ENCODE measurements at regions not wholly inside any gene's neighbourhood (a gene's known extent, or its start where the extent isn't known, plus 50 kb on each side); places are given as distances from the start of the nearest gene placed in this dataset.
A peak's percentile ranks its signal among the peaks of the same experiment; 100 is the strongest.

DNA sequence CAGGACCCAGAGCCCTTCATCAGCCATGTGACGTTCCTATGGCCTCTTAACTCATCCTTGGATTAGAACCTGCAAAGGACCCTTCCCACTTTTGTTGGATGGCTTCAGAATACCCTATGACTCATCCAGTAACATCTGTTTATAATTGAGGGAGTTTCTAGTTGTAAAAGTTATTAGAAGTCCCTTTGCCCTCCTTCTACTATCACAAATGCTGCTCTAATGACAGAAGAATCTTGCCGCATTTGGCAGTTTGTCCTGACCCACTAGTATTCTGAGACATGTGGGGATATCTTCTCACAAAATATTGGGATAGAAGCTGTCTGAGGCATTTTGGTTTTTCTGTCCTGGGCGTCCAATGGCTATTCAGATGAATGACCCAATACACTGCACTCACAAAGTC, 251.8 kb upstream of the TMEM72 start:
- Histone ChIP-seq H3K4me1 (replicated peaks in 1 of 2) (no peaks in the 10 kb centered on the region), H3K27ac (no peak overlapping the region), H3K4me3 (no peak overlapping the region)
- in situ Hi-C loops (cut with MboI; ENCODE audit: low pct_unique_long_range_greater_than_20kb in 2 of 9, low sequenced_read_pairs in 9 of 9, unreplicated experiment in 9 of 9) = no loop called here
- WGBS, 10 experiments = 0 to 100% (median 76%) methylated on average over 1 to 3 of the region's 3 CpGs; no CpG with 5 or more reads in 2 of the 10 experiments
- ATAC-seq (replicated peaks in 6 of 8) = no peak

DNA sequence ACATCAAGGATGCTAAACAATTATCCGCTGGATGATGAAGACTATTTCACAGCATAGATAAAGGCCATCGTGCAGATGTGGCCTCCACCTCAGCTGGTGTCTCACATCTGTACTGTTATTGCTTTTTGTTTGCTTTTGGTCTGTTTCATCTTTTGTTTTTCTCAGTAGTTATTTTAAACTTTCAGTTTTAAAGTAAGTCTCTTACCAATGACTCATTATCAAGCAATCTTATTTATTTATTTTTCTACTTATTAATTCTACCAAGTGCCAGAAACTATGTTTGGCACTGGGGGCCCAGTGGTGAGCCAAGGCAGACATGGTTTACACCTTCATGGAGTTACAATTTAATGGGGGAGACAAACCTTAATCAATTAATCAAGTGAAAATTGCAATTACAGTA, 250.9 kb upstream of the TMEM72 start:
- 0 to 100% (median 75%) methylated on average over 1 to 2 of the region's 2 CpGs; no CpG with 5 or more reads in 3 of the 10 experiments for WGBS, 10 experiments
- in situ Hi-C loops (cut with MboI; ENCODE audit: low pct_unique_long_range_greater_than_20kb in 2 of 9, low sequenced_read_pairs in 9 of 9, unreplicated experiment in 9 of 9) = no loop called here

DNA sequence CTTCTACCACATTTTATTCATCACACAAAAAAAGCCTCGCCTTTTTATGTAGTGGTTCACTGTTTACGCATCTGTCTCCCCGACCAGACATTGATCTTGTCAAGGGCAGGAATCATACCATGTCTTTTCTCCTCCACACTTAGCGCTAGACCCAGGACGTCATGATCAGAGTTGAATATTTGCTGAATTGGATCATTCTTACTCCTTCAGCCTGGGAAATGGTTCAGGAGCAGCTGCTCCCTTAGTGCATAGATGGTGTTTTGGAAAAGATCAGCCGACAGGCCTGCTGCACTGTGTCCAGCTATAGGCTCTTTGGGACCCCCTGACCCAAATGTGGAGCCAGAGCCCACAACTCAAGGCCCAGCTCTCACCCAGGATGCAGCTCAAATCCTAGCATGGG, 249.1 kb upstream of the TMEM72 start:
- 67 to 100% (median 89%) methylated on average over 2 to 5 of the region's 6 CpGs; no CpG with 5 or more reads in 1 of the 10 experiments for WGBS, 10 experiments

More for the DNA sequence above, 250.9 kb upstream of the TMEM72 start:
- Histone ChIP-seq H3K4me3 (no peak overlapping the region), H3K27ac (no peak overlapping the region), H3K4me1 (replicated peaks in 1 of 2) (no peaks in the 10 kb centered on the region)
- no peak for ATAC-seq (replicated peaks in 6 of 8)

DNA sequence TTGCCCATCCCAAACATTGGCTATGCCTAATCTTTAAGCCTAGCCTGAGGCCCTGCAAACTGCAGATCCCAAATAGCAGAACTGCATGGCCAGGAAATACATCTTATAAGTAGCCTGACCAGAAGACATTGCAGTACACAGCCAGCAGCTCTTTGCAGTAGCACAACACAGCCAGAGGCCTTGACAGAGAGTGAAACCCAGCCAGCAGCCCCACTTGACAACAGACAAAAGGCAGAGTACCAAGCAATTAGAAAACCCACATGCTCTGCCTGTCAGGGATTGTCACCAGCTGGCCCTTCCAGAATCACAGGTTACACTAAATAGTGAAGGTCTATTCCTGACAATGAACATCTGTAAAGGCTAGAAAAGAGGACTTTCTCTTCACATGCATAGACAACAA, 242.8 kb upstream of the TMEM72 start:
- Histone ChIP-seq H3K4me1 (replicated peaks in 1 of 2) (no peaks in the 10 kb centered on the region), H3K27ac (no peak overlapping the region), H3K4me3 (no peak overlapping the region)
- no peak for ATAC-seq (replicated peaks in 6 of 8)
- in situ Hi-C loops (cut with MboI; ENCODE audit: low pct_unique_long_range_greater_than_20kb in 2 of 9, low sequenced_read_pairs in 9 of 9, unreplicated experiment in 9 of 9) = no loop called here

More for the DNA sequence above, 249.1 kb upstream of the TMEM72 start:
- ATAC-seq (replicated peaks in 6 of 8) = no peak
- Histone ChIP-seq H3K27ac (no peak overlapping the region), H3K4me3 (no peak overlapping the region), H3K4me1 (replicated peaks in 1 of 2) (no peaks in the 10 kb centered on the region)
- in situ Hi-C loops (cut with MboI; ENCODE audit: low pct_unique_long_range_greater_than_20kb in 2 of 9, low sequenced_read_pairs in 9 of 9, unreplicated experiment in 9 of 9) = no loop called here

DNA sequence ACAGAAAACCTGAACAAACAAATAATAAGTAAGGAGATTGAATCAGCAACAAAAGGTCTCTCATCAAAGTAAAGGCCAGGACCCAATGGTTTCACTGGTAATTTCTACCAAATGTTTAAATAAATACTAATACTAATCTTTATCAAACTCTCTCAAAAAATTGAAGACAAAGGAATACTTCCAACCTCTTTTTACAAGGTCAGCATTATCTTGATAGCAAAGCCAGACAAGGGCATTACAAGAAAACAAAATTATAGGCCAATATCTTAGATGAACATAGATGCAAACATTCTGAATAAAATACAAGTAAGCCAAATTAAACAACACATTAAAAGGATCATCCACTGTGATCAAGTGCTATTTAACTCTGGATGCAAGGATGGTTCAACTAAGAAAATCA, 239.8 kb upstream of the TMEM72 start:
- Histone ChIP-seq H3K4me3 (no peak overlapping the region), H3K27ac (no peak overlapping the region), H3K4me1 (replicated peaks in 1 of 2) (no peaks in the 10 kb centered on the region)
- no peak for ATAC-seq (replicated peaks in 6 of 8)
- in situ Hi-C loops (cut with MboI; ENCODE audit: low pct_unique_long_range_greater_than_20kb in 2 of 9, low sequenced_read_pairs in 9 of 9, unreplicated experiment in 9 of 9) = no loop called here

DNA sequence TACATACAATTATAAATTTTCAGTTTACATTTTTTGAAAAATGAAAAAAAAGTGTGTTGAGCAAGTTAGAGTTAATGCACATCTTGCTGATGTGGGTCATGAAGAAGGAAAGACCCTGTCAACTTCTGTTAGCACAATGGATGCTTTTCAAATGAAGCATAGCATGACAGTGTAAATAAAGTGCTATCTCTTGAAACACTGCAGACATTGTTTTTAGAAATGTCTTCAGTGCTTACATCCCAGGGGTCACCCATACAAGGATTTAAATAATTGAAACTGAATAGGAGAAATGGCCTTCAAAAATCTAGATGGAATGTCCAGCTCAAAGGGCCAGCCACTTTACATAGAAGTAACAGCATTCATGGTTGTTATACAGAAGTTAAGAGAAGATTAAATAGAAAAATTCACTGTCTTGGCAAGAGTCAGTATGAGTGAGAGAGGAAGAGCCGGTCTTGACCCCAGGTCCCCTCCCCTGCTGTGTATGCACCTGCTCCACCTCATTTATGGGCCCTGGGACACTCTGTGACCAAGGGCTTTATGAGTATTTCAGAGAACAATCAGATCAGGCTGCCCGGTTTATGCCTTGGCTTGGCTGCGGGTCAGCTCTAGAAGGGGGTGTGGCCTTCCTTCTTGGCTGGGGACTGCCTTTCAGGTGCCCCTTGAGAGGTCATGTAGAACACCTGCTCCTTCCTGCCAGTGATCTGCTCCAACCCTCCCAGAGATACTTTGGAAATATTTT, 237.7 kb upstream of the TMEM72 start:
- 20 to 90% (median 50%) methylated on average over 1 to 3 of the region's 3 CpGs; no CpG with 5 or more reads in 3 of the 10 experiments for WGBS, 10 experiments
- ATAC-seq (replicated peaks in 6 of 8) = no peak
- Histone ChIP-seq H3K4me3 (no peak overlapping the region), H3K4me1 (replicated peaks in 1 of 2) (no peaks in the 10 kb centered on the region), H3K27ac (no peak overlapping the region)
- in situ Hi-C loops (cut with MboI; ENCODE audit: low pct_unique_long_range_greater_than_20kb in 2 of 9, low sequenced_read_pairs in 9 of 9, unreplicated experiment in 9 of 9) = no loop called here

DNA sequence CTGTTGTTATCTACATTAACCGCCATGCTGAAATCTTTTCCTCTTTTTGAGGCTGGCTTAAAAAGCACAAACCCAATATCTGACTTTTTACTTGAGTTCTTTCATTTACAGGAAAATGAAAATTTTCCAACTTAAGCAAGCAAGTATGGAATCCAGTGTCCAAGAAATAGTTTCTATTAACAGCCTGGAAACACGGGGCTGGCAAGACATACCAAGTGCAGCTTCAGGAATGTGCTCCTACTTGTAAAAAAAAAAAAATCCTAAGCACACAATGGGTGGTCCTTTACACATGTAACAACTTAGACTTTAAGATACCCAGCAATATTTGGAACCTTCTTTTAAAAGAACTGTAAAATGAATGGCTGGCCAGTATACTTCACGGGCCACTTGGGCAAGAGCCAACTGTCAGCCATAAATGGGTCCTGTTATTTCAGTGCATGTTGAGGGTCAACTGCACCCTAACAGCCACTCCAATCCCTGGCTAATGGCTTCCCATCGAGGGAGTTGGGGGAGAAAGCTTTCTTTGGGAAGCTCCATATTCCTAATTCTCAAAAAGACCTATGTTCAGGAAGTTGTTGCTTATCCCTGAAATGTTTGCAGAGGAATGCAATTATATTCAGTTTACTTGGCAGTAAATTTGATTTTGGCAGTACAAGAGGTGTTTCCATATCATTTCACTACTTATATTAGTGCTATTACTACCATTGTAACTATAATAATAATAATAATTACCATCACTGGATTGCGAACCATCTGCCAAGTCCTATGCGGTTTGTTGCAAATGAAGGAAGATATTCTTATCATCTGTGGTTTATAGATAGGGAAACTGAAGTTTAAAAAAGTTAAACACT, 236.4 kb upstream of the TMEM72 start:
- in situ Hi-C loops (cut with MboI; ENCODE audit: low pct_unique_long_range_greater_than_20kb in 2 of 9, low sequenced_read_pairs in 9 of 9, unreplicated experiment in 9 of 9) = no loop called here
- H3K4me1 ChIP-seq (replicated peaks in 1 of 2) = no peaks in the 10 kb centered on the region
- ATAC-seq (replicated peaks in 6 of 8) = no peak
- H3K4me3 ChIP-seq = no peak overlapping the region
- WGBS, 10 experiments = 55 to 95% (median 85%) methylated on average over 2 to 6 of the region's 6 CpGs
- no peak overlapping the region for H3K27ac ChIP-seq

DNA sequence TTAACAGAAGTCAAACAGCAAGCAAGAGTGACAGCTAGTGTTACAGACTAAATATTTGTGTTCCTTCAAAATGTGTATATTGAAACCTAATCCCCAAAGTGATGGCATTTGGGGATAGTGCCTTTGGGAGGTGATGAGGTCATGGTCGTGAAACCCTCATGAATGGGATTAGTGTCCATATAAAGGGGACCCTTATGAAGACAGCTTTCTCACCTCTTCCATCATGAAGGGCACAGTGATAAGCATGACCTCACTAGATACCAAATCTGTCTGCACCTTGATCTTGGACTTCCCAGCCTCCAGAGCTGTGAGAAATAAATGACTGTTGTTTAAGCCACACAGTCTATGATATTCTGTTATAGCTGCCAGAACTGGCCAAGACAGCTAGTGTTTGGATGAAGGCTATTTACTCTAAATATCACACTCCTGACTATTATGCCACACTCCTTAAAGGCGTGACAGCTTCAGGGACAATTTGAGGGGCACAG, 235.7 kb upstream of the TMEM72 start:
- no peak overlapping the region for H3K4me3 ChIP-seq
- 17 to 86% (median 68%) methylated on average over 1 to 2 of the region's 2 CpGs; no CpG with 5 or more reads in 2 of the 10 experiments for WGBS, 10 experiments
- H3K4me1 ChIP-seq (replicated peaks in 1 of 2) = no peaks in the 10 kb centered on the region
- no peak overlapping the region for H3K27ac ChIP-seq
- in situ Hi-C loops (cut with MboI; ENCODE audit: low pct_unique_long_range_greater_than_20kb in 2 of 9, low sequenced_read_pairs in 9 of 9, unreplicated experiment in 9 of 9) = no loop called here
- ATAC-seq (replicated peaks in 6 of 8) = no peak

DNA sequence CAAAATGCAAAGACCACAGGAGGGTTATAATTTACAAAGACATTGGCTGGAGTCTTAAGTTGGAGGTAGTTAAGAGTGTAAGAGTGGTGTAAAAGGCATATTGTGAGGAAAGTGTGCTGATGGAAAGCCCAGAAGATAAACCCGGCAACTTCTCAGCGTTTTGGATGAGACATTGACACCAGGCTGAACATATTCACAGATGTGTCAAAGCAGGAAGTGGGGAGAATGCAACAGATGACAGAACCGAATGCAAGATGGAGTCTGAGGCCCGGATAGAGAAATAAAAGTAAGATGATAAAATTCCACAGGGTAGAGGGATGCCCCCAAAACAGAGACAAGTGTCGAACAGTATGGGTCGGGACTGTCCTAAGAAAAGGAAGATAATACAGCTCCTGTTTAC, 230.4 kb upstream of the TMEM72 start:
- in situ Hi-C loops (cut with MboI; ENCODE audit: low pct_unique_long_range_greater_than_20kb in 2 of 9, low sequenced_read_pairs in 9 of 9, unreplicated experiment in 9 of 9) = no loop called here
- 21 to 100% (median 84%) methylated on average over 1 to 6 of the region's 6 CpGs for WGBS, 10 experiments
- no peak for ATAC-seq (replicated peaks in 6 of 8)

DNA sequence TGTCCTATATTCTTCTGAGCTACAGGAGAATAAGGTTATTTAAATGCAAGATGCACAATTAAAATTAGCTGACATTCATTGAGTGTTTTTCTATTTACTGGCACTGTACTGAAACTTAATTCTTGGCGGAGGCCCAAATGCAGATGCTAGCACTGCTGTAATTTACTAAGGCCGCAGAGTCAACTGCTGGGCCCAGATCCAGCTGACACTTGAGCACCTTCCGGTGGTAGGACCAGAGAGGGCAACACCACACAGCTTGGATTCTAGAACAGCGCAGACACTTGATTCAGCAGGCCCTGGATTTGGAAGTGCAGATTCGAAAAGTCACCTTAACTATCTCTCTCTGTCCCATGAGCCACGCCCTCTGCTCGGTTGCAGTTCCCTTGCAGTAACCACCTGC, 228.6 kb upstream of the TMEM72 start:
- H3K27ac ChIP-seq = no peak overlapping the region
- peak in 3 of 8 experiments; percentile 52 to 59 (median 57) for ATAC-seq (replicated peaks in 6 of 8)
- no peak overlapping the region for H3K4me3 ChIP-seq
- H3K4me1 ChIP-seq (replicated peaks in 1 of 2) = peaks cover 0 to 25% of the 10 kb centered on the region in 2 donors
- in situ Hi-C loops (cut with MboI; ENCODE audit: low pct_unique_long_range_greater_than_20kb in 2 of 9, low sequenced_read_pairs in 9 of 9, unreplicated experiment in 9 of 9) = no loop called here
- WGBS, 10 experiments = 78 to 100% (median 87%) methylated on average over 1 to 5 of the region's 7 CpGs; no CpG with 5 or more reads in 3 of the 10 experiments

More for the DNA sequence above, 230.4 kb upstream of the TMEM72 start:
- no peak overlapping the region for H3K4me3 ChIP-seq
- peaks cover 0 to 14% of the 10 kb centered on the region in 2 donors for H3K4me1 ChIP-seq (replicated peaks in 1 of 2)
- no peak overlapping the region for H3K27ac ChIP-seq

DNA sequence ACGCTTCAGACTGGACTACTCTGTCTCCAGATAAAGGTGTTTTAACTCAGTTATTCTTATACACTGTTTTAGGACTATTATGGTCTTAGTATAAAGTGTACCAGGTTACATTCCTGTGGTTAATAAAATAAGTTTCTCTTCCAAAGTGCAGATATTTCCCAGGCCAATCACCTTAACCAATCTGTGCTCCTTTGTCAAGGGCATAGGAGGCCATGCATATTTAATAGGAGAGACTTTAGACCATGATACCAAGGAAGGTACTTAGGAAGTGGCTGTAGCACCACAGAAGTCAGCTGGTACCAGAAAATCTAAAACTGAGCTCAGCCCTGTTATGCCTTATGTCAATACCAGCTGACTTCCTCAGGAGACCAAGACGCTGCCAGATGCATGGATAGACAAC, 226.5 kb upstream of the TMEM72 start:
- whole genome bisulfite sequencing, 10 experiments = 40 to 100% (median 90%) methylated on average over 1 of the region's 2 CpGs; no CpG with 5 or more reads in 2 of the 10 experiments
- ATAC-seq (replicated peaks in 6 of 8) = no peak
- Histone ChIP-seq H3K4me1 (replicated peaks in 1 of 2) (peaks cover 0 to 25% of the 10 kb centered on the region in 2 donors), H3K4me3 (no peak overlapping the region), H3K27ac (peak overlapping the region in 1 of 2 donors; percentile 35)
- in situ Hi-C loops (cut with MboI; ENCODE audit: low pct_unique_long_range_greater_than_20kb in 2 of 9, low sequenced_read_pairs in 9 of 9, unreplicated experiment in 9 of 9) = no loop called here

DNA sequence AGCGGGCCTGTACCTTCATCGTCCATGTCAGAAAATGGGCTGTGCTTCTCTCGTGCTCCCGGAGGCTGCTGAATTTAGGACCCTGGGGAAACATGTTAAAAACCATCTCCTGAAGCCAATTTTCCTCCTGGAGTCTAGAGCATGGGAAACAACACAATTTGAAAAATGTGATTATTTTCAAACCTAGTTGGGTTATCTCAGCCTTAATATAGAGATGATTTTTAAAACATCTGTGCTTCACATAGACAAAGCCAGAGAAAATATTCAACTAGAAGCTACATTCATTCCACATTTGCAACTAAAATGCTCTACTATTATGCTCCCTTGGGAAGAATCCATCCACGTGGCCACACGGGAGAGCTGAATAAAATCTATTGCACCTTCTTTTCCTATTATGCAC, 225.9 kb upstream of the TMEM72 start:
- 17 to 87% (median 69%) methylated on average over 1 to 6 of the region's 6 CpGs; no CpG with 5 or more reads in 2 of the 10 experiments for WGBS, 10 experiments
- Histone ChIP-seq H3K4me1 (replicated peaks in 1 of 2) (peaks cover 0 to 25% of the 10 kb centered on the region in 2 donors), H3K27ac (peak overlapping the region in 1 of 2 donors; percentile 65), H3K4me3 (no peak overlapping the region)
- in situ Hi-C loops (cut with MboI; ENCODE audit: low pct_unique_long_range_greater_than_20kb in 2 of 9, low sequenced_read_pairs in 9 of 9, unreplicated experiment in 9 of 9) = no loop called here
- peak in 1 of 8 experiments; percentile 65 for ATAC-seq (replicated peaks in 6 of 8)

DNA sequence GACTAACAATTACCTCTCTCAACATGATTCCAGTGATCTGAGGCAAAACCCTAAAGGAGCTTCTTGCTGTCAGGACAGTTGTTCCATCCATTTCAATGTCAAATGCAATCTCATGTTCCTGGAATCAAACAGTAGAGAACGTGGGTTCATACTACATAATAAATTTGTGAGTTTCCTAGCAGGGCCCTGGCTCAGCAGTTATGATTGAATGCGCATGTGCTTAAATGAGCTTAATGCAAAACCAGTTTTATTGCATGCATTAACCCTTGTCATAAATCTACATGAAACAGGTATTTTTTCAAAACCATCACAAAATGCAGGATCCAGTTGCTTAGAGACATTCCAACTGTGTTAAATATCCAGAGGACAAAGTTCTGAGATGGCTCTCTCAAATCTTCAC, 225.4 kb upstream of the TMEM72 start:
- Histone ChIP-seq H3K27ac (peak overlapping the region in 1 of 2 donors; percentile 65), H3K4me3 (no peak overlapping the region), H3K4me1 (replicated peaks in 1 of 2) (peaks cover 0 to 25% of the 10 kb centered on the region in 2 donors)
- in situ Hi-C loops (cut with MboI; ENCODE audit: low pct_unique_long_range_greater_than_20kb in 2 of 9, low sequenced_read_pairs in 9 of 9, unreplicated experiment in 9 of 9) = no loop called here
- WGBS, 10 experiments = 0 to 86% (median 56%) methylated on average over 1 to 2 of the region's 2 CpGs; no CpG with 5 or more reads in 2 of the 10 experiments
- ATAC-seq (replicated peaks in 6 of 8) = peak in 6 of 8 experiments; percentile 23 to 87 (median 66)

Data from motor neuron (in vitro differentiated cells).